ENCODE measurements at regions not wholly inside any gene's neighbourhood (a gene's known extent, or its start where the extent isn't known, plus 50 kb on each side); places are given as distances from the start of the nearest gene placed in this dataset.

DNA sequence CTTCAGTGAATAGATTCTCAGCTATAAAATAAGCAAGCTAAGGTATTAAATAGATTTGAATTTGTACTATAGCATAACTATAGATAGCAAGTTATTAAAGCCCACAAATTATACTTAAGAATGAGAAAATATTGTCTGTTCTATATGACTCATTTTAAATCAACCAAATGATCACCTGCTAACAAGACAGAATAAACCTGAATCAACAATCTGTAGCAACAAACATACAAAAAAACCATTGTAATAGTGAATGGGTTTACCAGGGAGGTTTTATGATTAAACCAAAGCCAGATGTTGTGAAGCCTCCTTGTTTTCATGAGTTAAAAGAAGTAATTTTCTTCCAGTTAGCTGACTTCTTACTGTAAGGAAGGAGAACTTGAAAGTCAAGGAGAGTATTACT, 71.9 kb upstream of the HTR1B start:
- H3K27ac Mint-ChIP-seq, result no peak overlapping the region

GRCh38 chr6:77536701-77537100, 73.4 kb upstream of the HTR1B start:
- no peaks in the 10 kb centered on the region for H3K27me3 Mint-ChIP-seq
- TF ChIP-seq CTCF (conservative IDR thresholded peaks at IDR 0.05), result no peak
- no peak overlapping the region for H3K4me3 Mint-ChIP-seq
- no peaks in the 10 kb centered on the region for H3K9me3 Mint-ChIP-seq
- H3K36me3 Mint-ChIP-seq, result no peaks in the 10 kb centered on the region
- no peaks in the 10 kb centered on the region for H3K4me1 Mint-ChIP-seq (ENCODE audit: unreplicated experiment)
- H3K27ac Mint-ChIP-seq, result no peak overlapping the region
- DNase-seq (ENCODE audit: extremely low spot score, unreplicated experiment), result no peak

More for the DNA sequence above, 71.9 kb upstream of the HTR1B start:
- Mint-ChIP-seq H3K36me3 (no peaks in the 10 kb centered on the region), H3K27me3 (no peaks in the 10 kb centered on the region), H3K9me3 (no peaks in the 10 kb centered on the region), H3K4me1 (ENCODE audit: unreplicated experiment) (no peaks in the 10 kb centered on the region), H3K4me3 (no peak overlapping the region)
- TF ChIP-seq CTCF (conservative IDR thresholded peaks at IDR 0.05), result no peak
- DNase-seq (ENCODE audit: extremely low spot score, unreplicated experiment), result no peak

- no peaks in the 10 kb centered on the region for H3K9me3 Mint-ChIP-seq
- H3K4me3 Mint-ChIP-seq, result no peak overlapping the region
- H3K4me1 Mint-ChIP-seq (ENCODE audit: unreplicated experiment), result peaks cover 7% of the 10 kb centered on the region
- no peak for TF ChIP-seq CTCF (conservative IDR thresholded peaks at IDR 0.05)
- peaks cover 2% of the 10 kb centered on the region for H3K27me3 Mint-ChIP-seq
- H3K27ac Mint-ChIP-seq, result no peak overlapping the region
- H3K36me3 Mint-ChIP-seq, result no peaks in the 10 kb centered on the region
- no peak for DNase-seq (ENCODE audit: extremely low spot score, unreplicated experiment)
These were observed 80.3 kb upstream of the HTR1B start for GRCh38 chr6:77543601-77544000.

DNA sequence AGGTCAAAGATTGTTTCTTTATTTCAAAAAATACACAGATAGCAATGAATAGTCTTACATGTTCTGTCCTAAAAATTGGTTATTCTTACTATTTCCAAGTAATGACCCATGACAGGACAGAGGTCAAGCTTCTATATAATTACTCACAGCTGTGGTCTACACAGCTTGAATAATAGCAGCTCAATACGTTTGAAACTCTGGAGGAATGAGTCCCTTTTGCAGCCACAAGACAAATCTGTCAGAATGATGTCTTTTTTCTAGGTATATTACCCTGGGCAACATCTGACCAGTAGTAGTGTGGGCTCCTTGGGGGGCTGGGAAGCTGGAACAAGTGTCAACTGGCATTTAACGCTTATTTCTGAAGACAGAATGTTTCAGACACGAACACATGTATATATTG, 84.9 kb upstream of the HTR1B start:
- Mint-ChIP-seq H3K9me3 (no peaks in the 10 kb centered on the region), H3K4me3 (no peak overlapping the region), H3K36me3 (no peaks in the 10 kb centered on the region), H3K27ac (no peak overlapping the region), H3K4me1 (ENCODE audit: unreplicated experiment) (peaks cover 7% of the 10 kb centered on the region), H3K27me3 (peaks cover 8% of the 10 kb centered on the region)
- DNase-seq (ENCODE audit: extremely low spot score, unreplicated experiment), result no peak
- no peak for TF ChIP-seq CTCF (conservative IDR thresholded peaks at IDR 0.05)

DNA sequence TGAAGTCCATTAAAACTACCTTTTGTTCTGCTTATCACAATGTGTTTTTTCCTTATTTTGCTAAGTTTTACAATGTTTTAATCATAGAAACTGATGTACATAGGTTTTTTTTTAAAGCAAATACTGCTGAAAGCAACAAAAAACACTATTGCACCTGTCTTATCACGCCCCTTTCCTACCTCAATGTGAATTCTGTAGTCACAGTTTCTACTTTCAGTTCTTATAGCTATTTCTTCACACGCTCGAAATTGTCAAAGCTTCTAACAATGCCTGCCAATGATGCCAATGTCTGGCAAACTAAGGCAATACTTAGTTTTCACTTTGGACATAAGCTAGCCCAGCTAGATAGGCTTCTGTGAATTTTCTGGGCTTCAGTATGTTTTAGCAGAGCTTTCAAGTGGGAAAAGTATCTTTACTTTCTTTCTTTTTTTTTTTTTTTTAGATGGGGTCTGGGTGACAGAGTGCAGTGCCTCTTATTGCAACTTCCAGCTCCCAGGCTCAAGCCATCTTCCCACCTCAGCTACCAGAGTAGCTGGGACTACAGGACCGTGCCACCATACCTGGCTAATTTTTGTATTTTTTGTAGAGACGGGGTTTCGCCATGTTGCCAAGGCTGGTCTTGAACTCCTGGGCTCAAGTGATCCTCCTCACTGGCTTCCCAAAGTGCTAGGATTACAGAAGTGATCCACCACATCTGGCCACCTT, 85.5 kb upstream of the HTR1B start:
- Mint-ChIP-seq H3K4me1 (ENCODE audit: unreplicated experiment) (peaks cover 7% of the 10 kb centered on the region), H3K27me3 (peaks cover 11% of the 10 kb centered on the region), H3K4me3 (no peak overlapping the region)

More for the DNA sequence above, 85.5 kb upstream of the HTR1B start:
- DNase-seq (ENCODE audit: extremely low spot score, unreplicated experiment), result no peak
- H3K36me3 Mint-ChIP-seq, result no peaks in the 10 kb centered on the region
- no peak overlapping the region for H3K27ac Mint-ChIP-seq
- H3K9me3 Mint-ChIP-seq, result no peaks in the 10 kb centered on the region
- no peak for TF ChIP-seq CTCF (conservative IDR thresholded peaks at IDR 0.05)

Measured in type B pancreatic cell (in vitro differentiated cells).